Right atrium auricular region (tissue), 2 donors: ENCODE measurements at regions not wholly inside any gene's neighbourhood (a gene's known extent, or its start where the extent isn't known, plus 50 kb on each side); places are given as distances from the start of the nearest gene placed in this dataset.

Experiments
- DNase-seq: peaks from one replicate; pipeline ENCODE4 v3.0.0-alpha.2; 2019; ENCODE audit warnings: low spot score
- H3K27ac ChIP-seq, 2 donors: fragments of 200-600 bp; sonication (generic); 1 replicate in 1 of 2; 2 replicates in 1 of 2; pipeline ENCODE4 v1.5.1; 2016 to 2019
- H3K27me3 ChIP-seq, 2 donors: fragments of 200-600 bp; sonication (generic); one replicate each; pipeline versions ENCODE4 v1.5.1 to v1.6.0; 2017 to 2019
- H3K36me3 ChIP-seq: fragments of 200-600 bp; sonication (generic); one replicate; pipeline ENCODE4 v1.5.1; 2016
- H3K4me1 ChIP-seq, 2 donors: fragments of 200-600 bp; sonication (generic); one replicate each; pipeline versions ENCODE4 v1.5.1 to v1.6.0; 2017 to 2019
- H3K4me3 ChIP-seq, 2 donors: fragments of 200-600 bp; sonication (generic); 1 replicate in 1 of 2; 2 replicates in 1 of 2; pipeline ENCODE4 v1.5.1; 2017 to 2019; ENCODE audit warnings: mild to moderate bottlenecking in 1 of 2, moderate library complexity in 1 of 2
- H3K9me3 ChIP-seq, 2 donors: fragments of 200-600 bp; sonication (generic); one replicate each; pipeline ENCODE4 v1.5.1; 2019
- TF ChIP-seq, protein P1 (sequence below), 2 donors: fragments of 200-600 bp; sonication (generic); IDR thresholded peaks; one replicate each; pipeline ENCODE4 v1.5.1; 2019; ENCODE audit warnings: antibody characterized with exemption in 2 of 2

DNA sequence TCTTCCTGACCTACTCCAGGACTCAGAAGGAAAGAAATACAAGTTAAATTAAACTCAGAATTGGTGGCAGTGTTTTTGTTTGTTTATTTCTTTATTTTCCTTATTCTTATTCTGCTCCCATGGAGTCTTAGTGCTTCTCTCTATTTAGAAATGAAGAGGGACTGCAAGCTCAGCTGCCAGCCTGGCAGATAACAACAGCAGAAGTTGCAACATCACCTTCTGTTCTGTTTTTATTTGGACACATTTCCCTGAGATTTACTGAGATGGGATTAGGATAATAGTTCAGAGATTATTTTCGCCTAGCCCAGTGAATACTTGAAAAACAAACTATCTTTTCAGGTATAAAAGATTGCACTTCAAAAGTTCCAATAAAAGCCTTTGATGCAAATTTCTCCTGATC is 70.4 kb upstream of the DTNA start:
- H3K27ac ChIP-seq: peak overlapping the region in 1 of 2 donors; percentile 24
- no peaks in the 10 kb centered on the region for H3K36me3 ChIP-seq
- H3K4me3 ChIP-seq: no peak overlapping the region
- no peaks in the 10 kb centered on the region for H3K27me3 ChIP-seq
- TF ChIP-seq, protein P1, sequence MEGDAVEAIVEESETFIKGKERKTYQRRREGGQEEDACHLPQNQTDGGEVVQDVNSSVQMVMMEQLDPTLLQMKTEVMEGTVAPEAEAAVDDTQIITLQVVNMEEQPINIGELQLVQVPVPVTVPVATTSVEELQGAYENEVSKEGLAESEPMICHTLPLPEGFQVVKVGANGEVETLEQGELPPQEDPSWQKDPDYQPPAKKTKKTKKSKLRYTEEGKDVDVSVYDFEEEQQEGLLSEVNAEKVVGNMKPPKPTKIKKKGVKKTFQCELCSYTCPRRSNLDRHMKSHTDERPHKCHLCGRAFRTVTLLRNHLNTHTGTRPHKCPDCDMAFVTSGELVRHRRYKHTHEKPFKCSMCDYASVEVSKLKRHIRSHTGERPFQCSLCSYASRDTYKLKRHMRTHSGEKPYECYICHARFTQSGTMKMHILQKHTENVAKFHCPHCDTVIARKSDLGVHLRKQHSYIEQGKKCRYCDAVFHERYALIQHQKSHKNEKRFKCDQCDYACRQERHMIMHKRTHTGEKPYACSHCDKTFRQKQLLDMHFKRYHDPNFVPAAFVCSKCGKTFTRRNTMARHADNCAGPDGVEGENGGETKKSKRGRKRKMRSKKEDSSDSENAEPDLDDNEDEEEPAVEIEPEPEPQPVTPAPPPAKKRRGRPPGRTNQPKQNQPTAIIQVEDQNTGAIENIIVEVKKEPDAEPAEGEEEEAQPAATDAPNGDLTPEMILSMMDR (IDR thresholded peaks at IDR 0.05): no peak
- DNase-seq: no peak
- H3K4me1 ChIP-seq: peaks cover 0 to 20% of the 10 kb centered on the region in 2 donors
- no peaks in the 10 kb centered on the region for H3K9me3 ChIP-seq

DNA sequence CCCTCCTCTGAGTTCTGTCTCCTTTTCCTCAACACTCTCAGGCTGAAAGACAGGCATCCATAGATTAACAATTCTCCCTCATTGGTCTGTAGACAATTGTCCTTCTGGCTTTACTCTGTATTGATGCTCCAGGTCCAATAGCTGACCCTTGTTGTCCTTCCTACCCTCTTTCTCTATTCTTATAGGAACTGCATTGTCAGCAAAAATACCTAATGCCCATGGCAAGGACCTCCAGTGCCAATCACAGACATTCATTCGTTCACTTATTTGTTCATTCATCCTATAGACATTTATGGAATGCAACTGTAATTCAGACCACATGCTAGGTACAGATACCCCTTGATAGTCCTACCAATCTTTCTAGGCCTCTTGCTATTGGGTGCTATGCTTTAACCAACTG is 69.8 kb upstream of the DTNA start:
- Histone ChIP-seq H3K27ac (no peak overlapping the region), H3K4me3 (no peak overlapping the region), H3K4me1 (peaks cover 0 to 20% of the 10 kb centered on the region in 2 donors), H3K9me3 (no peaks in the 10 kb centered on the region), H3K27me3 (no peaks in the 10 kb centered on the region), H3K36me3 (no peaks in the 10 kb centered on the region)
- DNase-seq: no peak
- TF ChIP-seq, protein P1 (IDR thresholded peaks at IDR 0.05): no peak

- H3K4me3 ChIP-seq: no peak overlapping the region
- peaks cover 0 to 22% of the 10 kb centered on the region in 2 donors for H3K4me1 ChIP-seq
- no peaks in the 10 kb centered on the region for H3K27me3 ChIP-seq
- TF ChIP-seq, protein P1 (IDR thresholded peaks at IDR 0.05): peak in 1 of 2 donors; percentile 33
- H3K9me3 ChIP-seq: no peaks in the 10 kb centered on the region
- H3K27ac ChIP-seq: no peak overlapping the region
- no peaks in the 10 kb centered on the region for H3K36me3 ChIP-seq
- DNase-seq: no peak
Observed at GRCh38 chr18:34643989-34644388, 66.1 kb upstream of the DTNA start.

DNA sequence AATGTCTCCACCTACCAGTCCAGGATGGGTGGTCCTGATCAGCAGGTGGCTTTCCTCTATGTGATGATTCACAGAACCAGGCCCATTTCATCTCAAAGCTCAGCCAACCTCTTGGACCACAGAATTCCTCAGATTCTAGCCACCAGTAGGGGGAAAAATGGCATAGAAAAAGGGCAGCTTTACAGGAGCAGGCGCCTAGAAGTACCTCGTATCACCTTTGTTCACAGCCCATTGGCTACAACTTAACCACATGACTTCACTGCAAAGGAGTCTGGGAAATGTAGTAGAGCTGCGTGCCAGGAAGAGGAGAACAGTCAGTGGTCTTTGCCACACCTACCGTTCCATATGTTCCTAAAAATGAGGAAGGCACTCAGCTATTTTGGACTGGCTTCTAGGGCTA is 62.8 kb upstream of the DTNA start:
- H3K27ac ChIP-seq: no peak overlapping the region

DNA sequence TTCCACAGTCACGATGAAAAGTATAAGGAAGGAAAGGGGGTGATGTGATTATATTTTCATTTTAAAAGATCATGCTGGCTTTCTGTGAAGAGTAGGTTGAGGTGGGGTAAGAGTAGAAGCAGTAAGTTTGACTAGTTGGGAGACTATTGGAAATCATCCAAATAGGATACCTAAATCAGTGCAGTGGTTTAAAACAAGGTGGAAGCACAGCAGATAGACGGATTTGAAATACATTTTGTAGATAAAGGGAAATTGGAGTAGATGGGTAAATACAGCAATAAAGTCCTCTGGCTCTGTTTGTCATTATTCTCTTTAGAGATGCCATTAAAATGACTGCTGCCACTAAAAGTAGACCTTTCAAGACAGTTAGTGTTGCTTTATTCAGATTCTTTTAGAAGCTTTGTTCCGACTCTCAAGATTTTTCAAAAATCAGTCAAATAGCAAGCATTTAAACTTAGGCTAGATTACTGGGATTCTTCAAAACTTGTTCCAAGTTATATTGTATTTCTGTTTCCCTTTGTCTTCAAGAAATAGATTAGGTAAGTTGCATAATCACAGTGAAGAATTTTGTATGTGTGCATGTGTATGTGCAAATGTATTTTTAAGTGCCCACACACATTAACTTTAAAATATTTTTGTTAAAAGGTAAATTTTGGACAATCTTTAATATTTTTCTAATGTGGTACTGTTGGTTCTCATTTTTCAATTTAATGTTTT is 61.7 kb upstream of the DTNA start:
- no peak for DNase-seq
- no peak overlapping the region for H3K27ac ChIP-seq
- peaks cover 0 to 20% of the 10 kb centered on the region in 2 donors for H3K4me1 ChIP-seq
- no peaks in the 10 kb centered on the region for H3K36me3 ChIP-seq
- H3K27me3 ChIP-seq: no peaks in the 10 kb centered on the region
- TF ChIP-seq, protein P1 (IDR thresholded peaks at IDR 0.05): no peak
- no peak overlapping the region for H3K4me3 ChIP-seq
- no peaks in the 10 kb centered on the region for H3K9me3 ChIP-seq

More for the DNA sequence above, 62.8 kb upstream of the DTNA start:
- TF ChIP-seq, protein P1 (IDR thresholded peaks at IDR 0.05): no peak
- no peaks in the 10 kb centered on the region for H3K27me3 ChIP-seq
- H3K4me1 ChIP-seq: peaks cover 0 to 20% of the 10 kb centered on the region in 2 donors
- no peaks in the 10 kb centered on the region for H3K9me3 ChIP-seq
- DNase-seq: no peak
- no peak overlapping the region for H3K4me3 ChIP-seq
- no peaks in the 10 kb centered on the region for H3K36me3 ChIP-seq

GRCh38 chr18:34649080-34649479 is 61.0 kb upstream of the DTNA start:
- Histone ChIP-seq H3K27ac (no peak overlapping the region), H3K27me3 (no peaks in the 10 kb centered on the region), H3K4me3 (no peak overlapping the region), H3K36me3 (no peaks in the 10 kb centered on the region), H3K4me1 (peaks cover 0 to 20% of the 10 kb centered on the region in 2 donors), H3K9me3 (no peaks in the 10 kb centered on the region)
- TF ChIP-seq, protein P1 (IDR thresholded peaks at IDR 0.05): no peak
- no peak for DNase-seq
